C4-2B (cell line): ENCODE measurements at regions not wholly inside any gene's neighbourhood (a gene's known extent, or its start where the extent isn't known, plus 50 kb on each side); places are given as distances from the start of the nearest gene placed in this dataset.
"Not testable (repeated sequence)": the region's sequence is repeated elsewhere in the genome, so short reads cannot be mapped to it uniquely, and the experiment has no call there.

Experiments
- H3K27ac ChIP-seq: fragments of 450-650 bp; 2 replicates; pipeline ENCODE4 v1.5.1; 2017
- ZFX ChIP-seq: fragments of 450-650 bp; IDR thresholded peaks from 2 replicates; pipeline ENCODE4 v1.6.1; 2017
- TF ChIP-seq, protein P1 (sequence below): fragments of 450-650 bp; conservative IDR thresholded peaks from 2 replicates; pipeline ENCODE4 v1.5.1; 2017; ENCODE audit warnings: mild to moderate bottlenecking

DNA sequence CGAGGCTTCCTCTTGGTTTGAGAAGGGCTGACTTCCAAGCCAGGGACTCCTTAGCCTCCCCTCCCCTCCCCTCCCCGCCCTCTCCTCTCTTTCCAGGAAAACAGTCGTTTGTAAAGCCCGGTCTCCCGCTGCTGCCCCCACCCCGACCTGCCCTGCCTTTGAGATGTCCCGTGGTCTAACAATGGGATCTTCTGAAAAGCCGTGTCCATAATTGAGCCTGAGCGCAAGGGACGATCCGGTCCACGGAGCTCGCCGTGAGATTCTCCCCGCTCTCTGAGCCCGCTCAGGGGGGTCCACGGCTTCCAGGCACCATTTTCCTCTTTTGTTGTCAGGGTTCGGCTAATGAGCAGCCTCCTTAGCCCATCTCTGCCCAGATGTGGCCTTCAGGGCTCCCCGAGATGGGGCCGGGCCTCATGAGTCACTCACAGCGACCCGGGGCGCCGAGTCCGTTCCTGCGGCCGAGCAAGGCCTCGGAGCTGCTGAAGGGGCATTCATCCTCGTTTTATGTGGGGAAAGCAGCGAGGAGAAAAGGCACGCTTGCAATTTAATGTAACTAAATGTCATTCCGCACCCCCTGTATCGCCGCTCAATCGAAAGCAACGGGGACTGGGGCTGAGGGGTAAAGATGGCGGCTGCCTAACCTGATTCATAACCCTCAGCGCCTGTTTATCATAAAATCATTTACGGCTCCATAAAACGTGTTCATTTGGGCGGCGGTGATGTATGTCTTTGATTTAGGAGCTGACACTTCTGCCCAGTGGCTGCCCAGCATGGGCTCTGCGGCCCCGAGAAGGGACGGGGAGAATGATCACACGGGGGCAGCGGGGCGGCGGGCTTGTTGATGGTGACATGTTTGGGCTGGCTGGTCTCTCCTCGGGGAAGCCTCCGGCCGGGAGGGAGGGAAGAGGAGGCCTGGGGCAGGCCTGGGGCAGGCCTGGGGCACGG is 232.6 kb upstream of the C1orf174 start:
- TF ChIP-seq, protein P1, sequence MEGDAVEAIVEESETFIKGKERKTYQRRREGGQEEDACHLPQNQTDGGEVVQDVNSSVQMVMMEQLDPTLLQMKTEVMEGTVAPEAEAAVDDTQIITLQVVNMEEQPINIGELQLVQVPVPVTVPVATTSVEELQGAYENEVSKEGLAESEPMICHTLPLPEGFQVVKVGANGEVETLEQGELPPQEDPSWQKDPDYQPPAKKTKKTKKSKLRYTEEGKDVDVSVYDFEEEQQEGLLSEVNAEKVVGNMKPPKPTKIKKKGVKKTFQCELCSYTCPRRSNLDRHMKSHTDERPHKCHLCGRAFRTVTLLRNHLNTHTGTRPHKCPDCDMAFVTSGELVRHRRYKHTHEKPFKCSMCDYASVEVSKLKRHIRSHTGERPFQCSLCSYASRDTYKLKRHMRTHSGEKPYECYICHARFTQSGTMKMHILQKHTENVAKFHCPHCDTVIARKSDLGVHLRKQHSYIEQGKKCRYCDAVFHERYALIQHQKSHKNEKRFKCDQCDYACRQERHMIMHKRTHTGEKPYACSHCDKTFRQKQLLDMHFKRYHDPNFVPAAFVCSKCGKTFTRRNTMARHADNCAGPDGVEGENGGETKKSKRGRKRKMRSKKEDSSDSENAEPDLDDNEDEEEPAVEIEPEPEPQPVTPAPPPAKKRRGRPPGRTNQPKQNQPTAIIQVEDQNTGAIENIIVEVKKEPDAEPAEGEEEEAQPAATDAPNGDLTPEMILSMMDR = no peak
- TF ChIP-seq ZFX = no peak
- no peak overlapping the region for H3K27ac ChIP-seq

DNA sequence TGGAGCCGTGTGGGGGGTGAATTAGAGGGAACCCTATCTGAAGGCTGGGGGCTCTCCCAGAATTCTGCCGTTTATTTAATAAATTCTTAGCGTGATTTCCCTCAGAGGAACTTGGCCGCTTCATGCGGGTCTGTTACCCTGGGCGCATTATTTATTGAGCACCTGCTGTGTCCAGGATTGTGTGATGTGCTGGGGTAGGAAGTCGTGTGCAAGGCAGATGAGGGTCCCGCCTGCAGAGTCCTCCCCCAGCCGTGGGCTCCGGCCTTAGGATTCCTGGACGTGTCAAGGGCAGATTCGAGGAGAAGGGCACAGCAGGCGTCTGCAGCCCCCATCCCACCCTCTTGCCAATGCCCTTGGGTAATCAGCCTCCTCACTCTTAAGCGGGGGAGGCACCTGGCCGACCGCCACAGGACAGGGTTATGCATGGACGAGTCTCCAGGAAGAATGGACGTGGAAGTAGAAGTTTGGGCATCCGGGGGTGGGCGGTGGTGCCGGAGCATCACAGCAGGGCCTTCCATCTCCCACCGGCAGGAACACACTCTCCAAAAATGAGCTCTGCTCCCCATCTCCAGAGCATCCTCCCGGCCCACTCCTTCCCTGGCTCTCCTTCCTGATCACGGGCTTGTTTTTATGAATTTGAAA is 233.3 kb upstream of the C1orf174 start:
- no peak for TF ChIP-seq ZFX
- TF ChIP-seq, protein P1 = no peak
- no peak overlapping the region for H3K27ac ChIP-seq

DNA sequence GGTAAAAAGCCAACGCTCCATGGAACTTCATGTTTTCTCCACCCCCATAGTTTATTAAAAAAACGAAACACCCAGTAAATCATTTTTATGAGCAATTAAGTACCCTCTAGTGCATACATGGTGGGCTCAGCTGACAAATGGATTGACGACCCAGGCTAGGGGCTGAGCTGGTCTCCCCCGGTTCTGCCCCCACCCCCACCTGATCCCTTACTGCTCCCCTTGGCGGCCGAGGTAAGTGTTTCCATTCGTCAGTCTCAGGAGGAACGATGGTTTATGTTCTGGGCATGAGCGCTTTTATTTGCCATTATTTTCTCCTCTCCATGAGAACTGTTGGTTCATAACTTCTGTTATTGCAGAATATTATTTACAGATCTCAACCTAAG is 233.9 kb upstream of the C1orf174 start:
- TF ChIP-seq ZFX = no peak
- TF ChIP-seq, protein P1 = no peak

GRCh38 chr1:4135853-4136252 is 235.8 kb upstream of the C1orf174 start:
- not testable (repeated sequence) for H3K27ac ChIP-seq

More for the DNA sequence above, 233.9 kb upstream of the C1orf174 start:
- H3K27ac ChIP-seq = no peak overlapping the region

- TF ChIP-seq ZFX = no peak
- TF ChIP-seq, protein P1 = no peak
- no peak overlapping the region for H3K27ac ChIP-seq
These were observed 237.7 kb upstream of the C1orf174 start for GRCh38 chr1:4137621-4138415.

- no peak overlapping the region for H3K27ac ChIP-seq
- no peak for TF ChIP-seq ZFX
- TF ChIP-seq, protein P1 = no peak
These were observed 239.6 kb upstream of the C1orf174 start for GRCh38 chr1:4139646-4140045.

DNA sequence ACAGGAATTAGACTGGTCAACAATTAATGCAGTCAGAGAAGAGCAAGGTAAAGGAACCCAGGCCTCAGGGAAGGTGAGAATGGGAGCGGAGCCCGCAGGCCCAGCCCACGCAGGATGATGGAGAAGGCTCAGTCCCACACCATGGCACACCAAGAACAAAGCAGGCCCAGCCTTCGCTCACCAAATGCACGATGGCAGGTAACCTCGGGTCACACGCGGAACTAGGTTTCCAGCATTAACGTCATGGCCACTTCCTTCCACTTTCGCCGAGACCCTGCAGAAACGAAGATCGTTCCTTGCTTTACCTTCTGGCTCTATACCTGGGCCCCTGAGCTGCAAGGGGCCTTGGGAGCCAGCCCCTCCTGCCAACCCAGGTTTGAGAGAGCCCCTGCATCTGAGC is 240.2 kb upstream of the C1orf174 start:
- no peak overlapping the region for H3K27ac ChIP-seq
- TF ChIP-seq, protein P1 = no peak
- TF ChIP-seq ZFX = no peak
